Mesenchymal stem cell (in vitro differentiated cells and primary cell): ENCODE measurements at regions not wholly inside any gene's neighbourhood (a gene's known extent, or its start where the extent isn't known, plus 50 kb on each side); places are given as distances from the start of the nearest gene placed in this dataset.

Experiments used
- DNase-seq: peaks from one replicate; pipeline ENCODE4 v3.0.0-alpha.2; 2013
- H2AFZ ChIP-seq: one replicate; pipeline ENCODE4 v1.6.1; 2013; ENCODE audit warnings: low read depth, mild to moderate bottlenecking, control low read depth, inconsistent platforms, low read length, moderate library complexity
- H2AK5ac ChIP-seq: 2 replicates; pipeline ENCODE4 v1.6.1; 2013; ENCODE audit warnings: low read length, moderate library complexity, mild to moderate bottlenecking, inconsistent platforms; ENCODE audit not compliant: severe bottlenecking
- H2BK120ac ChIP-seq: one replicate; pipeline ENCODE4 v1.6.1; 2013; ENCODE audit warnings: low read depth, mild to moderate bottlenecking, inconsistent platforms, low read length, moderate library complexity
- H2BK12ac ChIP-seq, 2 experiments: one replicate each; pipeline ENCODE4 v1.6.1; 2013; ENCODE audit warnings: inconsistent platforms in 2 of 2, low read length in 2 of 2, mild to moderate bottlenecking in 2 of 2, moderate library complexity in 2 of 2, control low read depth in 1 of 2
- H2BK15ac ChIP-seq: one replicate; pipeline ENCODE4 v1.6.1; 2013; ENCODE audit warnings: mild to moderate bottlenecking, low read depth, inconsistent platforms; ENCODE audit not compliant: poor library complexity, severe bottlenecking
- H2BK5ac ChIP-seq: 2 replicates; pipeline ENCODE4 v1.6.1; 2013; ENCODE audit warnings: low read depth, mild to moderate bottlenecking, low read length, control low read depth, inconsistent platforms; ENCODE audit not compliant: poor library complexity, severe bottlenecking
- H3K14ac ChIP-seq, 2 experiments: one replicate each; pipeline ENCODE4 v1.6.1; 2013; ENCODE audit warnings: inconsistent platforms in 2 of 2, low read length in 2 of 2, control low read depth in 1 of 2, mild to moderate bottlenecking in 1 of 2, moderate library complexity in 1 of 2
- H3K18ac ChIP-seq, 2 experiments: one replicate each; pipeline ENCODE4 v1.6.1; 2013; ENCODE audit warnings: inconsistent platforms in 2 of 2, low read length in 2 of 2, control low read depth in 1 of 2, low read depth in 1 of 2, mild to moderate bottlenecking in 1 of 2
- H3K23ac ChIP-seq, 2 experiments: one replicate each; pipeline ENCODE4 v1.6.1; 2013; ENCODE audit warnings: inconsistent platforms in 2 of 2, low read length in 2 of 2, mild to moderate bottlenecking in 2 of 2, moderate library complexity in 2 of 2, control low read depth in 1 of 2
- H3K27ac ChIP-seq: 2 replicates; pipeline ENCODE4 v1.5.1; 2013; ENCODE audit warnings: mild to moderate bottlenecking, moderate library complexity, low read length, control low read depth, inconsistent platforms; ENCODE audit not compliant: poor library complexity, severe bottlenecking
- H3K27me3 ChIP-seq, 2 experiments: 2 replicates each; pipeline versions ENCODE4 v1.6.1 to v1.7.0; 2013; ENCODE audit warnings: low read length in 2 of 2, mild to moderate bottlenecking in 2 of 2, moderate library complexity in 2 of 2, control low read depth in 1 of 2, inconsistent platforms in 1 of 2; ENCODE audit not compliant: control insufficient read depth in 1 of 2, insufficient read depth in 1 of 2
- H3K36me3 ChIP-seq, 2 experiments: 2 replicates each; pipeline versions ENCODE4 v1.6.1 to v1.7.0; 2013; ENCODE audit warnings: low read length in 2 of 2, control low read depth in 1 of 2, inconsistent platforms in 1 of 2, low read depth in 1 of 2, mild to moderate bottlenecking in 1 of 2; ENCODE audit not compliant: insufficient read depth in 2 of 2, control insufficient read depth in 1 of 2
- H3K4ac ChIP-seq, 2 experiments: one replicate each; pipeline ENCODE4 v1.6.1; 2013; ENCODE audit warnings: inconsistent platforms in 2 of 2, low read length in 2 of 2, mild to moderate bottlenecking in 2 of 2, moderate library complexity in 2 of 2, control low read depth in 1 of 2, low read depth in 1 of 2
- H3K4me1 ChIP-seq: 2 replicates; pipeline ENCODE4 v1.6.1; 2013; ENCODE audit warnings: low read depth, low read length, control low read depth; ENCODE audit not compliant: control insufficient read depth, insufficient read depth
- H3K4me2 ChIP-seq: 2 replicates; pipeline ENCODE4 v1.6.1; 2013; ENCODE audit warnings: low read length, mild to moderate bottlenecking, inconsistent platforms; ENCODE audit not compliant: poor library complexity, severe bottlenecking
- H3K4me3 ChIP-seq, 2 experiments: 2 replicates each; pipeline versions ENCODE4 v1.5.1 to v1.7.0; 2013; ENCODE audit warnings: low read length in 2 of 2, mild to moderate bottlenecking in 2 of 2, control low read depth in 1 of 2, low read depth in 1 of 2; ENCODE audit not compliant: insufficient read depth in 1 of 2
- H3K79me1 ChIP-seq: replicated peaks from 2 replicates; pipeline ENCODE4 v1.6.1; 2013; ENCODE audit warnings: mild to moderate bottlenecking, control low read depth, low read length, inconsistent platforms; ENCODE audit not compliant: poor library complexity, severe bottlenecking
- H3K9ac ChIP-seq: 2 replicates; pipeline ENCODE4 v1.7.0; 2013; ENCODE audit warnings: mild to moderate bottlenecking, low read length, moderate library complexity
- H3K9me3 ChIP-seq: 2 replicates; pipeline ENCODE4 v1.7.0; 2013; ENCODE audit warnings: mild to moderate bottlenecking, low read length; ENCODE audit not compliant: control insufficient read depth
- H4K8ac ChIP-seq: one replicate; pipeline ENCODE4 v1.6.1; 2013; ENCODE audit warnings: inconsistent platforms, mild to moderate bottlenecking, low read length, moderate library complexity
- H4K91ac ChIP-seq: one replicate; pipeline ENCODE4 v1.6.1; 2013; ENCODE audit warnings: mild to moderate bottlenecking, low read length, inconsistent platforms
- WGBS: methylation state at CpG from one replicate; pipeline ENCODE4 v1.1.7; 2013; ENCODE audit warnings: mixed read lengths; 5-methylcytosine and 5-hydroxymethylcytosine counted together

DNA sequence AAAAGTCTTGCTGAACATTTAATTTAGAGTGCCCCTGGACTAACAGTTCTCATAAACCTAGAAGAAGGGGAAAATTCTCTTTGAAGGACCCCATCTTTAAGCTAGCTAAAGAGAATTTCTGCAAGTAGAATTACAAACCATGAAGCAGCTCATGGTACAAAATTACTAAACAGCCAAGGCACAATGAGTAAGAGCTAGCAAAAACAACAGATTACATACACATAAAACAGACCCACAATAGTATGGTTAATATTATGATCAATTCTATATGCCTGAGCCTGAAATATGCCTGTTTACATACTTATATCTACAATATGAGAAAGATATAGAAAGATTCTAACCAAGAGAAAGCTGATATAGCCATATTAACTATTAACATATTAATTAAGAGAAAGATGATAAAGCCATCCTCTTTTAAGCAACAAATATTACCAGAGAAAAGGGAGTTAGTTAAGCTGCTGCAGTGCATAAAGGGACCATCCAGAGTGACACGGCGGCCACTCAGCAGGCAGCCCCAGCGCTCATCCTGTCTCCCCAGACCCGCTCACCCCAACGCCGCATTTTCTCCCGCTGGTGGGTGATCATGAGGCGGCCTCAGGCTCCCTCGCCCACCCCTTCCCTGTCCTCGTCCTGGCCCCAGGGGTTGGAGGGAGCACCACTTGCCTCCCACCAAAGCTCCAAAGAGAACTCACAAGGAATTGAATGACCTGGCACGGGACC is 98.4 kb upstream of the CARMIL1 start:
- H2BK5ac ChIP-seq, result no peak overlapping the region
- peak overlapping the region; percentile 89 for H2BK120ac ChIP-seq
- no peak overlapping the region for H3K4me3 ChIP-seq
- no peaks in the 10 kb centered on the region for H3K27me3 ChIP-seq
- H3K4me1 ChIP-seq, result peaks cover 2% of the 10 kb centered on the region
- no peaks in the 10 kb centered on the region for H3K79me1 ChIP-seq
- no peak for DNase-seq
- no peaks in the 10 kb centered on the region for H3K36me3 ChIP-seq
- H3K9ac ChIP-seq, result peak overlapping the region; percentile 35
- H4K8ac ChIP-seq, result peak overlapping the region; percentile 92
- 88% methylated on average over 11 of the region's 11 CpGs for WGBS
- no peaks in the 10 kb centered on the region for H3K9me3 ChIP-seq
- H2BK12ac ChIP-seq, result peak overlapping the region; percentile 32 to 99
- peak overlapping the region; percentile 90 for H4K91ac ChIP-seq
- peak overlapping the region; percentile 29 to 81 for H3K4ac ChIP-seq
- no peak overlapping the region for H3K4me2 ChIP-seq
- no peak overlapping the region for H2AFZ ChIP-seq
- no peak overlapping the region for H3K27ac ChIP-seq
- H2AK5ac ChIP-seq, result no peak overlapping the region
- H2BK15ac ChIP-seq, result peak overlapping the region; percentile 69
- H3K18ac ChIP-seq, result peak overlapping the region; percentile 75 to 89
- H3K14ac ChIP-seq, result no peak overlapping the region
- H3K23ac ChIP-seq, result no peak overlapping the region

DNA sequence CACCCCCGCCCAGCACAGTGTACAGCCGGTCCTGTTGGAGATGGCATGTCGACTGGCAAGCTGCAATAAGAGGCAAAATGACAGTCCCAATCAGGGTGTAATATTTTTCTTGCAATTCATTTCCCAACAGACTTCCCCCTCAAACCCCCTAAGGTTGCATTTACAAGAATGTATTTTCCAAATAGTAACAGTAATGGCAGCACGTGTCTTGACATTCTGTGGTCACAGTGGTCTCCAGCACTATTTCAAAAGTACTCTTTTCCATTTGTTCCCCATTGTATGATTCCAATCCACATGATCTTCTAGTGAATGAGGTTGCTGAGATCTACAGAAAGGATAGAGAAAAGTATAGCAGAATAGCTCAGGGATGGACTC is 97.8 kb upstream of the CARMIL1 start:
- Histone ChIP-seq H2BK12ac (peak overlapping the region; percentile 32 to 99), H3K14ac (no peak overlapping the region), H2BK120ac (peak overlapping the region; percentile 89), H3K9me3 (no peaks in the 10 kb centered on the region), H3K27me3 (no peaks in the 10 kb centered on the region), H4K8ac (no peak overlapping the region), H3K4me2 (no peak overlapping the region), H2AFZ (no peak overlapping the region), H4K91ac (peak overlapping the region; percentile 90), H3K4ac (peak overlapping the region; percentile 29 to 81), H2AK5ac (no peak overlapping the region), H3K4me1 (peaks cover 2% of the 10 kb centered on the region), H3K23ac (no peak overlapping the region), H3K9ac (no peak overlapping the region), H3K4me3 (no peak overlapping the region), H3K36me3 (no peaks in the 10 kb centered on the region), H3K18ac (peak overlapping the region; percentile 75 to 89), H3K79me1 (no peaks in the 10 kb centered on the region), H3K27ac (no peak overlapping the region), H2BK15ac (no peak overlapping the region), H2BK5ac (no peak overlapping the region)
- DNase-seq, result no peak
- WGBS, result 93% methylated on average over 4 of the region's 4 CpGs

DNA sequence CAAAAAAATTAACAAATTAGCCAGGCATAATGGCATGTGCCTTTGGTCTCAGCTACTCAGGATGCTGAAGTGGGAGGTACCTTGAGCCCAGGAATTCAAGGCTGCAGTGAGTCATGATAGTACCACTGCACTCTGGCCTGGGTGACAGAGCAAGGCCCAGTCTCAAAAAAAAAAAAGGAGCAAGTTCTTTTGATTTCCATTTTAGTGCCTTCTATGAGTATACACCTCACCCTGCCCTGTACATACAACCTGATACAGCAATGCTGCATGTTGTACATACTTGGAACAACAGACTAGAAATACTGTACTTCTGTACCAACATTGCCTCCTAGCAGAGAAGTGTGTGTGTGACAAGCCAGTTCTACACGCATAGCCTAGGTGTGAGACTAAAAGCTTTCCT is 97.3 kb upstream of the CARMIL1 start:
- Histone ChIP-seq H4K91ac (no peak overlapping the region), H3K79me1 (no peaks in the 10 kb centered on the region), H3K4me2 (no peak overlapping the region), H3K27me3 (no peaks in the 10 kb centered on the region), H3K14ac (no peak overlapping the region), H2AK5ac (no peak overlapping the region), H2BK15ac (peak overlapping the region; percentile 26), H3K36me3 (no peaks in the 10 kb centered on the region), H3K9me3 (no peaks in the 10 kb centered on the region), H2BK12ac (peak overlapping the region; percentile 4 to 23), H4K8ac (no peak overlapping the region), H3K23ac (no peak overlapping the region), H2AFZ (no peak overlapping the region), H3K9ac (no peak overlapping the region), H2BK5ac (no peak overlapping the region), H3K4me3 (no peak overlapping the region), H3K27ac (no peak overlapping the region), H3K4me1 (peaks cover 2% of the 10 kb centered on the region), H3K18ac (no peak overlapping the region), H3K4ac (no peak overlapping the region), H2BK120ac (no peak overlapping the region)
- DNase-seq, result no peak
- 78% methylated on average over 1 of the region's 1 CpG for WGBS

DNA sequence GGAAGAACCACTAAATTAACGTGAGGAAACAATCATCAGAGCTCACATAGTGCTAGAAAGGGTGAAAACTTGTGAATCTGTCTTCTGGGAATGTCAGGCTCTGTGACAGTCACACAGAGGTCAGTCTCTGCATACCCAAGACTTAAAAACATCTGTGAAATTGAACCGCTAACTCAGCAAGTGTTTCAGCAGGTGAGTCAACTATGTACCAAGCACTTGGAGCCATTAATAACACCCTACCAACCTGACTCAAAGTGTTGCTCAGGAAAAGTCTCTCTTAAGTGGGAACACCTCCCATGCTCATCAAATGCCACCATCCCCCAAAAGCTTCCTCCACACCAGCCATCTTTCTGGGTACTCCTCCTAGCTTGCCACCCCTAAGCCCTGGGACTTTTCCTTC is 92.3 kb upstream of the CARMIL1 start:
- no peak overlapping the region for H3K9ac ChIP-seq
- H2AK5ac ChIP-seq, result no peak overlapping the region
- H3K4ac ChIP-seq, result peak overlapping the region in 1 of 2 experiments; percentile 3
- 88% methylated on average over 2 of the region's 2 CpGs for WGBS
- peak overlapping the region; percentile 1 for H4K8ac ChIP-seq
- H3K9me3 ChIP-seq, result no peaks in the 10 kb centered on the region
- no peak overlapping the region for H3K4me3 ChIP-seq
- DNase-seq, result no peak
- H3K79me1 ChIP-seq, result no peaks in the 10 kb centered on the region
- H3K4me2 ChIP-seq, result no peak overlapping the region
- no peak overlapping the region for H2BK5ac ChIP-seq
- H3K23ac ChIP-seq, result no peak overlapping the region
- no peaks in the 10 kb centered on the region for H3K27me3 ChIP-seq
- H3K4me1 ChIP-seq, result peaks cover 2% of the 10 kb centered on the region
- no peak overlapping the region for H3K14ac ChIP-seq
- H4K91ac ChIP-seq, result no peak overlapping the region
- H2BK15ac ChIP-seq, result no peak overlapping the region
- H2BK120ac ChIP-seq, result no peak overlapping the region
- H3K36me3 ChIP-seq, result no peaks in the 10 kb centered on the region
- H3K18ac ChIP-seq, result no peak overlapping the region
- H2BK12ac ChIP-seq, result peak overlapping the region in 1 of 2 experiments; percentile 52
- no peak overlapping the region for H2AFZ ChIP-seq
- H3K27ac ChIP-seq, result no peak overlapping the region
